Psoas muscle (tissue), 7 donors: ENCODE measurements at regions not wholly inside any gene's neighbourhood (a gene's known extent, or its start where the extent isn't known, plus 50 kb on each side); places are given as distances from the start of the nearest gene placed in this dataset.

Experiments
- ATAC-seq, 4 donors: fragments of 200-7000 bp; cut with Tn5 transposase; one replicate each; pipeline ENCODE4 v1.9.1; 2020; ENCODE audit warnings: moderate library complexity in 3 of 4, mild to moderate bottlenecking in 2 of 4
- DNase-seq, 2 donors: peaks; one replicate each; pipeline ENCODE4 v3.0.0-alpha.2; 2020
- H3K27ac ChIP-seq: fragments of 200-600 bp; one replicate; pipeline ENCODE4 v1.8.0; 2022
- H3K27me3 ChIP-seq, 3 donors: fragments of 200-600 bp in 1 of 3; one replicate each; pipeline versions ENCODE4 v1.6.1 to v1.8.0; 2013 to 2022; ENCODE audit warnings: low read length in 2 of 3, mild to moderate bottlenecking in 2 of 3, moderate library complexity in 1 of 3; ENCODE audit not compliant: insufficient read depth in 3 of 3
- H3K36me3 ChIP-seq, 2 donors: fragments of 200-600 bp in 1 of 2; one replicate each; pipeline versions ENCODE4 v1.6.1 to v1.8.0; 2013 to 2022; ENCODE audit warnings: low read depth in 1 of 2, mild to moderate bottlenecking in 1 of 2, moderate library complexity in 1 of 2; ENCODE audit not compliant: insufficient read depth in 1 of 2
- H3K4me1 ChIP-seq: fragments of 200-600 bp; one replicate; pipeline ENCODE4 v1.8.0; 2022
- H3K4me3 ChIP-seq: fragments of 200-600 bp; one replicate; pipeline ENCODE4 v1.8.0; 2022; ENCODE audit warnings: mild to moderate bottlenecking
- H3K9me3 ChIP-seq: fragments of 200-600 bp; one replicate; pipeline ENCODE4 v1.8.0; 2022
- CTCF ChIP-seq: fragments of 200-600 bp; IDR thresholded peaks from one replicate; pipeline ENCODE4 v1.8.0; 2022; ENCODE audit warnings: antibody characterized with exemption
- WGBS, 3 donors: extraction: QIAGEN DNeasy Blood & Tissue Kit; methylation state at CpG; one replicate each; pipeline versions ENCODE4 v1.1.6 to v1.1.7; 2013; 5-methylcytosine and 5-hydroxymethylcytosine counted together
- intact Hi-C, 2 donors: fragments of 100-400 bp; cut with DNase I; formaldehyde crosslinking; loops; one replicate each; pipeline versions ENCODE4 v1.11.0 to v1.14.2; 2022
- donor health status: healthy with polysubstance abuse.
- donor health status: DM: no; HTN: no; CAD: no; lungs with moderate emphysema.
- donor health status: Bipolar disorder and iron deficiency.
- donor health status: healthy.
- donor health status: DM: yes; HTN: yes; CAD: no.
- donor health status: DM: no; HTN: no; CAD: no.
- donor health status: DM: yes; HTN: yes; CAD: no.

GRCh38 chr1:116228511-116228910 lies 117.3 kb downstream of the MAB21L3 start:
- no peak for TF ChIP-seq CTCF
- Histone ChIP-seq H3K36me3 (no peaks in the 10 kb centered on the region), H3K27me3 (no peaks in the 10 kb centered on the region), H3K4me3 (no peak overlapping the region), H3K4me1 (no peaks in the 10 kb centered on the region), H3K9me3 (no peaks in the 10 kb centered on the region), H3K27ac (no peak overlapping the region)
- no peak for ATAC-seq
- intact Hi-C loops, result no loop called here
- 87 to 95% (median 93%) methylated on average over 2 of the region's 2 CpGs for WGBS, 3 donors
- no peak for DNase-seq

- TF ChIP-seq CTCF, result no peak
- intact Hi-C loops, result no loop called here
- ATAC-seq, result no peak
- DNase-seq, result no peak
- Histone ChIP-seq H3K27me3 (no peaks in the 10 kb centered on the region), H3K4me3 (no peak overlapping the region), H3K9me3 (no peaks in the 10 kb centered on the region), H3K27ac (no peak overlapping the region), H3K36me3 (no peaks in the 10 kb centered on the region), H3K4me1 (no peaks in the 10 kb centered on the region)
- 19 to 28% (median 28%) methylated on average over 1 of the region's 1 CpG for WGBS, 3 donors
Measured at GRCh38 chr1:116230712-116231111, 119.5 kb downstream of the MAB21L3 start.

GRCh38 chr1:116231752-116232151 lies 120.6 kb downstream of the MAB21L3 start:
- Histone ChIP-seq H3K4me3 (no peak overlapping the region), H3K36me3 (no peaks in the 10 kb centered on the region), H3K4me1 (no peaks in the 10 kb centered on the region), H3K27ac (no peak overlapping the region), H3K9me3 (no peaks in the 10 kb centered on the region), H3K27me3 (no peaks in the 10 kb centered on the region)
- no peak for TF ChIP-seq CTCF
- WGBS, 3 donors, result 50 to 69% (median 62%) methylated on average over 2 of the region's 2 CpGs
- intact Hi-C loops, result no loop called here
- ATAC-seq (no peak), DNase-seq (no peak)

- DNase-seq (no peak), ATAC-seq (no peak)
- no peak overlapping the region for H3K27ac ChIP-seq
- intact Hi-C loops, result no loop called here
- no peak for TF ChIP-seq CTCF
- H3K36me3 ChIP-seq, result no peaks in the 10 kb centered on the region
- no peaks in the 10 kb centered on the region for H3K9me3 ChIP-seq
- no peak overlapping the region for H3K4me3 ChIP-seq
- H3K4me1 ChIP-seq, result no peaks in the 10 kb centered on the region
- 22 to 37% (median 27%) methylated on average over 2 of the region's 2 CpGs for WGBS, 3 donors
- H3K27me3 ChIP-seq, result no peaks in the 10 kb centered on the region
Measured at GRCh38 chr1:116232989-116233514, 121.9 kb downstream of the MAB21L3 start.

- H3K27me3 ChIP-seq, result no peaks in the 10 kb centered on the region
- no peak for ATAC-seq
- TF ChIP-seq CTCF, result no peak
- intact Hi-C loops, result no loop called here
- H3K36me3 ChIP-seq, result no peaks in the 10 kb centered on the region
- no peak for DNase-seq
- H3K4me3 ChIP-seq, result no peak overlapping the region
- no peaks in the 10 kb centered on the region for H3K9me3 ChIP-seq
- WGBS, 3 donors, result 92 to 95% (median 93%) methylated on average over 5 of the region's 5 CpGs
- H3K4me1 ChIP-seq, result no peaks in the 10 kb centered on the region
- no peak overlapping the region for H3K27ac ChIP-seq
Measured at GRCh38 chr1:116234429-116234828, 123.2 kb downstream of the MAB21L3 start.
